ENCODE measurements at regions not wholly inside any gene's neighbourhood (a gene's known extent, or its start where the extent isn't known, plus 50 kb on each side); places are given as distances from the start of the nearest gene placed in this dataset.

- no peak for DNase-seq (ENCODE audit: low read depth in 4 of 4, low spot score in 3 of 4)
These were observed 62.7 kb upstream of the C14orf180 start for GRCh38 chr14:104516906-104517305.

- DNase-seq (ENCODE audit: low read depth in 4 of 4, low spot score in 3 of 4), result no peak
These were observed 62.1 kb upstream of the C14orf180 start for GRCh38 chr14:104517426-104517825.

- no peak for DNase-seq (ENCODE audit: low read depth in 4 of 4, low spot score in 3 of 4)
These were observed 61.7 kb upstream of the C14orf180 start for GRCh38 chr14:104517867-104518266.

- no peak for DNase-seq (ENCODE audit: low read depth in 4 of 4, low spot score in 3 of 4)
These were observed 60.8 kb upstream of the C14orf180 start for GRCh38 chr14:104518659-104519350.

GRCh38 chr14:104519721-104520120 is 59.8 kb upstream of the C14orf180 start:
- no peak for DNase-seq (ENCODE audit: low read depth in 4 of 4, low spot score in 3 of 4)

GRCh38 chr14:104520620-104521410 is 58.7 kb upstream of the C14orf180 start:
- DNase-seq (ENCODE audit: low read depth in 4 of 4, low spot score in 3 of 4), result no peak

GRCh38 chr14:104521816-104522745 is 57.5 kb upstream of the C14orf180 start:
- DNase-seq (ENCODE audit: low read depth in 4 of 4, low spot score in 3 of 4), result no peak

GRCh38 chr14:104522926-104523545 is 56.5 kb upstream of the C14orf180 start:
- no peak for DNase-seq (ENCODE audit: low read depth in 4 of 4, low spot score in 3 of 4)

GRCh38 chr14:104523546-104523935 is 56.0 kb upstream of the C14orf180 start:
- DNase-seq (ENCODE audit: low read depth in 4 of 4, low spot score in 3 of 4), result no peak

- no peak for DNase-seq (ENCODE audit: low read depth in 4 of 4, low spot score in 3 of 4)
These were observed 54.8 kb upstream of the C14orf180 start for GRCh38 chr14:104524726-104525125.

GRCh38 chr14:104526723-104527645 is 52.6 kb upstream of the C14orf180 start:
- DNase-seq (ENCODE audit: low read depth in 4 of 4, low spot score in 3 of 4), result no peak

- DNase-seq (ENCODE audit: low read depth in 4 of 4, low spot score in 3 of 4), result no peak
These were observed 51.6 kb upstream of the C14orf180 start for GRCh38 chr14:104527857-104528459.

- no peak for DNase-seq (ENCODE audit: low read depth in 4 of 4, low spot score in 3 of 4)
These were observed 51.1 kb upstream of the C14orf180 start for GRCh38 chr14:104528496-104528895.

Data from left renal pelvis (tissue), 4 donors.